Stomach (tissue), 8 donors: ENCODE measurements at regions not wholly inside any gene's neighbourhood (a gene's known extent, or its start where the extent isn't known, plus 50 kb on each side); places are given as distances from the start of the nearest gene placed in this dataset.

Experiments
- DNase-seq, 2 donors: peaks; one replicate each; pipeline versions ENCODE4 v3.0.0 to v3.0.0-alpha.2; 2013 to 2019
- H3K27ac ChIP-seq, 5 donors: fragments of 200-600 bp in 4 of 5; sonication (generic) in 4 of 5; one replicate each; pipeline ENCODE4 v1.5.1; 2013 to 2019; ENCODE audit warnings: mild to moderate bottlenecking in 1 of 5, moderate library complexity in 1 of 5
- H3K27me3 ChIP-seq, 3 donors: fragments of 200-600 bp; sonication (generic); one replicate each; pipeline ENCODE4 v1.5.1; 2017 to 2019; ENCODE audit warnings: mixed run types in 1 of 3
- H3K36me3 ChIP-seq, 4 donors: fragments of 200-600 bp; sonication (generic); 1 replicate in 3 of 4; 2 replicates in 1 of 4; pipeline ENCODE4 v1.5.1; 2016 to 2019
- H3K4me1 ChIP-seq, 4 donors: fragments of 200-600 bp; sonication (generic); one replicate each; pipeline ENCODE4 v1.5.1; 2016 to 2019
- H3K4me3 ChIP-seq, 4 donors: fragments of 200-600 bp; sonication (generic) in 3 of 4; one replicate each; pipeline ENCODE4 v1.5.1; 2016 to 2019; ENCODE audit warnings: mild to moderate bottlenecking in 1 of 4
- H3K9me3 ChIP-seq, 4 donors: fragments of 200-600 bp; sonication (generic); one replicate each; pipeline ENCODE4 v1.5.1; 2016 to 2019
- CTCF ChIP-seq, 7 experiments: fragments of 450-650 bp in 4 of 7; fragments of 200-600 bp in 3 of 7; sonication (generic) in 3 of 7; IDR thresholded peaks; one replicate each; pipeline ENCODE4 v1.5.1; 2016 to 2019; ENCODE audit warnings: antibody characterized with exemption in 7 of 7, control low read depth in 2 of 7, mild to moderate bottlenecking in 1 of 7
- EP300 ChIP-seq: sonication (generic); formaldehyde crosslinking; IDR thresholded peaks from one replicate; pipeline ENCODE4 v1.6.1; 2017; ENCODE audit warnings: antibody characterized with exemption
- POLR2A ChIP-seq, 4 donors: fragments of 450-650 bp; IDR thresholded peaks; one replicate each; pipeline ENCODE4 v1.6.1; 2016; ENCODE audit warnings: antibody characterized with exemption in 4 of 4, control low read depth in 2 of 4, mild to moderate bottlenecking in 1 of 4, moderate library complexity in 1 of 4
- POLR2AphosphoS5 ChIP-seq, 3 donors: sonication (generic); formaldehyde crosslinking; IDR thresholded peaks; one replicate each; pipeline ENCODE4 v1.6.1; 2016; ENCODE audit warnings: antibody characterized with exemption in 3 of 3
- WGBS, 5 donors: extraction: QIAGEN DNeasy Blood & Tissue Kit in 3 of 5; methylation state at CpG; one replicate each; pipeline versions ENCODE4 v1.1.5 to v1.1.7; 2013 to 2018; 5-methylcytosine and 5-hydroxymethylcytosine counted together
- intact Hi-C: fragments of 100-400 bp; cut with DNase I; formaldehyde crosslinking; loops from one replicate; pipeline ENCODE4 v1.15.1; 2023; ENCODE audit warnings: low total_unique reads
- donor health status: healthy with polysubstance abuse.
- donor health status: Bipolar disorder and iron deficiency.
- donor health status: healthy.

GRCh38 chr13:33438918-33439317, 153.4 kb upstream of the STARD13 start:
- DNase-seq: no peak
- Histone ChIP-seq H3K27me3 (no peaks in the 10 kb centered on the region), H3K36me3 (no peaks in the 10 kb centered on the region), H3K27ac (no peak overlapping the region), H3K9me3 (no peaks in the 10 kb centered on the region), H3K4me1 (no peaks in the 10 kb centered on the region), H3K4me3 (no peak overlapping the region)
- WGBS, 5 donors: 66 to 77% (median 74%) methylated on average over 2 of the region's 2 CpGs
- intact Hi-C loops: no loop called here
- TF ChIP-seq POLR2AphosphoS5 (IDR thresholded peaks at IDR 0.05) (no peak), CTCF (IDR thresholded peaks at IDR 0.05) (no peak), POLR2A (IDR thresholded peaks at IDR 0.05) (no peak), EP300 (no peak)

GRCh38 chr13:33441015-33441414, 155.5 kb upstream of the STARD13 start:
- H3K36me3 ChIP-seq: no peaks in the 10 kb centered on the region

GRCh38 chr13:33445024-33445423, 159.5 kb upstream of the STARD13 start:
- peaks cover 0 to 23% (median 14%) of the 10 kb centered on the region in 4 donors for H3K4me1 ChIP-seq
- H3K4me3 ChIP-seq: no peak overlapping the region
- 52 to 71% (median 61%) methylated on average over 1 of the region's 1 CpG for WGBS, 5 donors
- no peak overlapping the region for H3K27ac ChIP-seq
- H3K36me3 ChIP-seq: no peaks in the 10 kb centered on the region
- intact Hi-C loops: no loop called here
- no peaks in the 10 kb centered on the region for H3K27me3 ChIP-seq
- TF ChIP-seq POLR2AphosphoS5 (IDR thresholded peaks at IDR 0.05) (no peak), EP300 (no peak), POLR2A (IDR thresholded peaks at IDR 0.05) (no peak), CTCF (IDR thresholded peaks at IDR 0.05) (no peak)
- H3K9me3 ChIP-seq: no peaks in the 10 kb centered on the region
- DNase-seq: peak in 1 of 2 donors; percentile 15

More at GRCh38 chr13:33441015-33441414, 155.5 kb upstream of the STARD13 start:
- intact Hi-C loops: no loop called here
- WGBS, 5 donors: 29 to 51% (median 47%) methylated on average over 1 of the region's 1 CpG
- no peak overlapping the region for H3K4me3 ChIP-seq
- TF ChIP-seq EP300 (no peak), CTCF (IDR thresholded peaks at IDR 0.05) (peak in 2 of 7 experiments; percentile 14 to 43), POLR2A (IDR thresholded peaks at IDR 0.05) (no peak), POLR2AphosphoS5 (IDR thresholded peaks at IDR 0.05) (no peak)
- H3K9me3 ChIP-seq: no peaks in the 10 kb centered on the region
- peaks cover 0 to 10% (median 4%) of the 10 kb centered on the region in 4 donors for H3K4me1 ChIP-seq
- H3K27ac ChIP-seq: no peak overlapping the region
- peak; percentile 43 to 71 for DNase-seq
- H3K27me3 ChIP-seq: no peaks in the 10 kb centered on the region

- WGBS, 5 donors: 41 to 62% (median 47%) methylated on average over 4 of the region's 4 CpGs
- no peak for TF ChIP-seq EP300
- TF ChIP-seq CTCF (IDR thresholded peaks at IDR 0.05): no peak
- TF ChIP-seq POLR2AphosphoS5 (IDR thresholded peaks at IDR 0.05): no peak
- no peak for TF ChIP-seq POLR2A (IDR thresholded peaks at IDR 0.05)
- H3K36me3 ChIP-seq: no peaks in the 10 kb centered on the region
- no peaks in the 10 kb centered on the region for H3K9me3 ChIP-seq
- no peaks in the 10 kb centered on the region for H3K27me3 ChIP-seq
- peaks cover 0 to 23% (median 14%) of the 10 kb centered on the region in 4 donors for H3K4me1 ChIP-seq
- intact Hi-C loops: no loop called here
- DNase-seq: no peak
- peak overlapping the region in 1 of 5 donors; percentile 34 for H3K27ac ChIP-seq
- no peak overlapping the region for H3K4me3 ChIP-seq
Observed at GRCh38 chr13:33445476-33445875, 159.9 kb upstream of the STARD13 start.
